Neural progenitor cell (in vitro differentiated cells): ENCODE measurements at regions not wholly inside any gene's neighbourhood (a gene's known extent, or its start where the extent isn't known, plus 50 kb on each side); places are given as distances from the start of the nearest gene placed in this dataset.

Experiments used
- CTCF ChIP-seq: fragments of 200-600 bp; sonication (generic); IDR thresholded peaks from 2 replicates; pipeline ENCODE4 v1.5.1; 2017; ENCODE audit warnings: antibody characterized with exemption, mild to moderate bottlenecking
- EZH2 ChIP-seq: fragments of 200-600 bp; sonication (generic); IDR thresholded peaks from 2 replicates; pipeline ENCODE4 v1.6.1; 2017; ENCODE audit warnings: antibody characterized with exemption, mild to moderate bottlenecking, moderate library complexity
- EZH2phosphoT487 ChIP-seq: fragments of 200-600 bp; sonication (generic); IDR thresholded peaks from 2 replicates; pipeline ENCODE4 v1.6.1; 2017; ENCODE audit warnings: antibody characterized with exemption

DNA sequence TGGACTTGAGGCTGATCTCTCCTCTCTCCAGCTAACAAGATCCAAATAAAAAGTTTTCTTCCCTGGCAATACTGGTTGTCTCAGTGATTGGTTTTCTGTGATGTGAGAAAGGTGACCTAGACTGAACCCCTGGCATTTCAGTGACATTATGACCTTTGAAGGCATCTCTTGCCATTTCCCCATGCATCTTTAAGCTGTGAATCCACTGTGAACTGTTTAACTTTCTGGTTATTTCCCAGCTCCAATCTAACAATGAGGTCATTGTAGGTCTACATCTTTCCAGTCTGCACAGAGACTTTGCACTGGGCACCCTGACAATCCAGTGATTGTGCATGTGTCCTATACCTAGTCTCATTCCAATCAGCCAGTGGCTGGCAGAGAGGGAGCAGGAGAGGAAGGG is 155.9 kb upstream of the NUDT4 start:
- TF ChIP-seq CTCF (no peak), EZH2 (no peak), EZH2phosphoT487 (no peak)
